Fibroblast of skin of left biceps (primary cell): ENCODE measurements at regions not wholly inside any gene's neighbourhood (a gene's known extent, or its start where the extent isn't known, plus 50 kb on each side); places are given as distances from the start of the nearest gene placed in this dataset.
"Not testable (repeated sequence)": the region's sequence is repeated elsewhere in the genome, so short reads cannot be mapped to it uniquely, and the experiment has no call there.

Experiments
- DNase-seq, 2 experiments: peaks; one replicate each; pipeline ENCODE4 v3.0.0-alpha.2; 2013; ENCODE audit warnings: low read depth in 2 of 2

DNA sequence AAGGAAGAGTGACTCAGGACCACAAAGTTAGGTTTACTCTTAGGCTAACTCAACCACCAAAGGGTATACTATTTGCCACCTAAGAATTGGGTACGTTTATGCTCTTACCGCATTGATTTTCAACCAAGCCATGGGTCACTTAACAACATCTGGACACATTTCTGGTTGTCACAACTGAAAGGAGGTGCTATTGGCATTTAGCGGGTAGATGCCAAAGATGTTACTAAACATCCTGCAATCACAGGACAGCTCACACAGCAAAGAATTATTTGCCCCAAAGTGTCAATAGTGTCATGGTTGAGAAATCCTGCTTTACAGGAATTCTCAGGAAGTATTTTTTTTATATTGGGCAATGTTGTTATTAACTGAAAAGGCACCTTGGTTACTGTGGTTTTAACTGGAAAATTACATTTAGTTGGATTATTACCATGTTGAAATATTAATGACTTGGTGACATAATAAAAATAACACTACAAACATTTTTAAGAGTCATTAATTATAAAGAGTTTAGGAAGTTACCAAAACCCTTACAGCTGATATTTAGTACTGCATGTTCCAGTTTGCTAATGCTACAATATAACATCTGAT, 185.0 kb upstream of the TMEM196 start:
- DNase-seq: peak; percentile 55 to 63

GRCh38 chr7:19957664-19958063, 184.2 kb upstream of the TMEM196 start:
- no peak for DNase-seq

DNA sequence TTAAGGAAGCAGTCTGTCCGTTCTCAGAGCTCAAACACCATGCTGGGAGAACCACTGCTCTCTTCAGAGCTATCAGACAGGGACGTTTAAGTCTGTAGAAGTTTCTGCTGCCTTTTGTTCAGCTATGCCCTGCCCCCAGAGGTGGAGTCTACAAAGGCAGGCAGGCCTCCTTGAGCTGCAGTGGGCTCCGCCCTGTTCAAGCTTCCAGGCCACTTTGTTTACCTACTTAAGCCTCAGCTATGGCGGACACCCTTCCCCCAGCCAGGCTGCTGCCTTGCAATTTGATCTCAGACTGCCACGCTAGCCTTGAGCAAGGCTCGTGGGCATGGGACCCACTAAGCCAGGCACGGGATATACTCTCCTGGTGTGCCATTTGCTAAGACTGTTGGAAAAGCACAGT, 180.7 kb upstream of the TMEM196 start:
- not testable (repeated sequence) for DNase-seq

GRCh38 chr7:19953411-19953810, 180.0 kb upstream of the TMEM196 start:
- not testable (repeated sequence) for DNase-seq

GRCh38 chr7:19948160-19948559, 174.7 kb upstream of the TMEM196 start:
- DNase-seq: no peak

- no peak for DNase-seq
Observed at GRCh38 chr7:19944363-19945120, 171.1 kb upstream of the TMEM196 start.

GRCh38 chr7:19939746-19940145, 166.3 kb upstream of the TMEM196 start:
- peak; percentile 35 to 36 for DNase-seq

- DNase-seq: no peak
Observed at GRCh38 chr7:19932549-19933249, 159.3 kb upstream of the TMEM196 start.

- DNase-seq: no peak
Observed at GRCh38 chr7:19930851-19931250, 157.4 kb upstream of the TMEM196 start.

DNA sequence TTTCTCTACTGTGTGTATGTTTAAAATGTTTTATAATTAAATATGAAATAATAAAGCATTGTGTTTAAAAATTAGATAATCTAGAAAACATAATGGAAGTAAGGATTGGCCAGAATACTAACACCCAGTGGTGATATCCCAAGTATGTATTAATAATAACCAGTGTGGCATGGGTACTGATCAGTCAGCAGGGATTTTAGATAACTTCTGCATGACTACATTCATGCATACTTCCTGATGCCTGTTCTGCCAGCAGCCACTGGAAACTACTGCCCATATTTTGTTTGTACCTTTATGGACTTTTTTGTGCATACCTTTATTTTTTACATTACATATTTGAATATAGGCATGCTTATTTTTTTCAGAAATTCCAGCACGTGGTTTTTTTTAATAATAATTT, 156.6 kb upstream of the TMEM196 start:
- DNase-seq: no peak

- no peak for DNase-seq
Observed at GRCh38 chr7:19928247-19928646, 154.8 kb upstream of the TMEM196 start.

GRCh38 chr7:19920705-19921104, 147.3 kb upstream of the TMEM196 start:
- no peak for DNase-seq

DNA sequence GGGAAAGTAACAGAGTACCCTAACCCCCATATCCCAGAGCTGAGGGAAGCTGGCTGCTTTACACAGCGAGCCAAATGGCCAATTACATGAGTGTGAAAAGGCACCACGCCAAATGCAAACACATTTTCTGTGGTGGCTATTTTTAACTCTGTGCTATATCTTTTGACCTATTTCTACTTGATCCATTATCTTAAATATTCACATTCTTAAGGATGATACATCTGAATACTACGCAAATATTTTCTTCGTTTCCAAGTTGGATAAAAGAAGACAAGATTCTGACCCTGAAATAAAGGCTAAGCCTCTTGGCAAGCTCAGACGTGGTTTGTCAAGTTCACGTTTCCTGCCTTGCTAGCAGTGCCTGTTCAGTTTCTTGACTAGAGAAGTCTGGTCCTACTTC, 146.7 kb upstream of the TMEM196 start:
- DNase-seq: peak in 1 of 2 experiments; percentile 17

- peak in 1 of 2 experiments; percentile 18 for DNase-seq
Observed at GRCh38 chr7:19919261-19920095, 146.1 kb upstream of the TMEM196 start.

DNA sequence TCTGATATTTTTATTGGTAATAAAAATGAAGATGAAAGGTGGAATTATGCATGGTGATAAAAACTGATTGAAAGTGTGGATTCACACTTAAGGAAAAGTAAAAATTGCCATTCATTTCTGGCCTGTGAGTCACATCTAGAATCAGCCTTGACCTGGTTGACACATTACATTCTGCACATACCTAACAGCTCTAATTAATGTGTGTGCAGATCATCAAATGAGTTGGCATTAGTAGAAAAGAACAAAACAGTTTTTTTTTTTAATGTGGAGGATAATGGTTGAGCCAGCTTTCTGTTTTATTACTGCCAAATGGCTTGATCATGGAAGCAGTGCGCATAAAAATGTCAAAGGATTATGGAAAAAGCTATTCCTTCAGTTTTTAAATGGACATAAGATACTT, 142.6 kb upstream of the TMEM196 start:
- DNase-seq: peak in 1 of 2 experiments; percentile 4

GRCh38 chr7:19915596-19915995, 142.2 kb upstream of the TMEM196 start:
- no peak for DNase-seq

DNA sequence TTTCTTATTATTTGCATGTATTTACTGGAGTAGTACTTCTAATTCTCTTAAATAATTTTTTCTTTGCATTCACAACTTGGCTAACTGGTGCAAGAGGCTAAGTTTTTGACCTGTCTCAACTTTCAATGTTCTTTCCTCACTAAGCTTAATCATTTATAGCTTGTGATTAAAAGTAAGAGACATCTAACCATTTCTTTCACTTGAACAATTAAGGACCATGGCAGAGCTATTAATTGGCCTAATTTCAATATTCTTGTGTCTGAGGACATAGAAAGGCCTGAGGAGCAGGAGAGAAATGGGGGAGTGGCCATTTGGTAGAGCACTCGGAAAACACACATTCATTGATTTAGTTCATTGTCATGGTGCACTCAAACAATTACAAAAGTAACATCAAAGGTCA, 141.4 kb upstream of the TMEM196 start:
- no peak for DNase-seq

DNA sequence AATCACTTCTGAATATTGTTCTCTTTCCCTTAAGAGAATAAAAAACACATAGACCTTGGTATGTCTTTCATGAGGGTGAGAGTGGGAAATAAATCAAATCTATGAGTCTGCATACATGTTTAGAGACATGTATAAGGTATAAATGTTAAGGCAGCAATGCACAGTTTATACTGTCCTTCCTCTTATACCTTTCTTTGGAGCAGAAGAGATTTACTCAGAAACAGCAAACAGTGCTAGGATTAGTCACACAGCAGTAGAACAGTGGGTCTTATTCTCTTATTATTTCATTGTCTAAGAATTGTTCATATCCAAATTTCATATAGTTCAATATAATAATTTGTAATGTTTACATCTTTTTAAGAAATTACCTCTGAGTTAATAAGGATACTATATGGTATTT, 126.7 kb upstream of the TMEM196 start:
- no peak for DNase-seq

- DNase-seq: peak in 1 of 2 experiments; percentile 20
Observed at GRCh38 chr7:19899529-19899928, 126.1 kb upstream of the TMEM196 start.

DNA sequence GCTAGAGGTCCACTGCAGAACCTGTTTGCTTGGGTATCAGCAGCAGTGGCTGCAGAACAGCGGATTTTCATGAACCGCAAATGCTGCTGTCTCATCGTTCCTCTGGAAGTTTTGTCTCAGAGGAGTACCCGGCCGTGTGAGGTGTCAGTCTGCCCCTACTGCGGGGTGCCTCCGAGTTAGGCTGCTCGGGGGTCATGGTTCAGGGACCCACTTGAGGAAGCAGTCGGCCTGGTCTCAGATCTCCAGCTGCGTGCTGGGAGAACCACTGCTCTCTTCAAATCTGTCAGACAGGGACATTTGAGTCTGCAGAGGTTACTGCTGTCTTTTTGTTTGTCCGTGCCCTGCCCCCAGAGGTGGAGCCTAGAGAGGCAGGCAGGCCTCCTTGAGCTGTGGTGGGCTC, 109.5 kb upstream of the TMEM196 start:
- not testable (repeated sequence) for DNase-seq

DNA sequence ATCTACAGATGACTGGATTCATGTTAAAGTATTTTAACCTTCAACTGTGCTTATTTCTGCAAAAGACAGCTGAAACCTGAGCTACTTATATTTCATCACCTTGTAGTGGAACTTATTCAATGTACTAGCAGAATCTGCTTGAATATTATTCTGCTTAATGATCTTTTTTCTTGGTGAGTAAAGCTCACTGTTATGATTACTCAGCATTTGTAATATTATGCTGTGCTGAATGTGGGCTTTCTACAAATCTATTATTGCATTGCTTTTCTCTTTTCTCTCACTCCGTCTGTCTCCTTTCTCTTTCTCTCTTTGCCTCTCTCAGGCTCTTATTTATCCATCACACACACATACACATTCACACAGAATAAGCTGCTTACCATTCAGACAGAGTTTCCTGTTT, 98.7 kb upstream of the TMEM196 start:
- no peak for DNase-seq

- no peak for DNase-seq
Observed at GRCh38 chr7:19871102-19871501, 97.7 kb upstream of the TMEM196 start.
